ENCODE measurements at regions not wholly inside any gene's neighbourhood (a gene's known extent, or its start where the extent isn't known, plus 50 kb on each side); places are given as distances from the start of the nearest gene placed in this dataset.

DNA sequence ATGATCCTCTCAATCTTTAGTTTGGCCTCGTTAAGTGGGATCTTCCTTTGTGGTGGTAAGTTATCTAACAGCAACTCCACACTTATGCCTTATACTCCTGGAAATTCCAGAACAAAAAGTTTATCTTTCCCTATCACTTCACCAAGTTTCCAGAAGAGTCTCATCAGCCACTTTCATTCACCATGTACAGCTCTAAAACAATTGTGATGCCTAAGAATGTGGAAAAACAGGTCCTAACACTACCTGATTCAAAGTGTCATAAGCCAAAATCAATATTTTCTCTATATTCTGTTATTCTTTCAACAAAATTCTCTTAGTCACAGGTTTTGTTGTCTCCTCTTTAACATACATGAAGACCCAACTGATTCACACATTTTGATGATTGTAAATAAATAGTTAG is 342.4 kb upstream of the TYRP1 start:
- TF ChIP-seq, protein P1, sequence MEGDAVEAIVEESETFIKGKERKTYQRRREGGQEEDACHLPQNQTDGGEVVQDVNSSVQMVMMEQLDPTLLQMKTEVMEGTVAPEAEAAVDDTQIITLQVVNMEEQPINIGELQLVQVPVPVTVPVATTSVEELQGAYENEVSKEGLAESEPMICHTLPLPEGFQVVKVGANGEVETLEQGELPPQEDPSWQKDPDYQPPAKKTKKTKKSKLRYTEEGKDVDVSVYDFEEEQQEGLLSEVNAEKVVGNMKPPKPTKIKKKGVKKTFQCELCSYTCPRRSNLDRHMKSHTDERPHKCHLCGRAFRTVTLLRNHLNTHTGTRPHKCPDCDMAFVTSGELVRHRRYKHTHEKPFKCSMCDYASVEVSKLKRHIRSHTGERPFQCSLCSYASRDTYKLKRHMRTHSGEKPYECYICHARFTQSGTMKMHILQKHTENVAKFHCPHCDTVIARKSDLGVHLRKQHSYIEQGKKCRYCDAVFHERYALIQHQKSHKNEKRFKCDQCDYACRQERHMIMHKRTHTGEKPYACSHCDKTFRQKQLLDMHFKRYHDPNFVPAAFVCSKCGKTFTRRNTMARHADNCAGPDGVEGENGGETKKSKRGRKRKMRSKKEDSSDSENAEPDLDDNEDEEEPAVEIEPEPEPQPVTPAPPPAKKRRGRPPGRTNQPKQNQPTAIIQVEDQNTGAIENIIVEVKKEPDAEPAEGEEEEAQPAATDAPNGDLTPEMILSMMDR (conservative IDR thresholded peaks at IDR 0.05; ENCODE audit: low read length) = no peak
- TF ChIP-seq EZH2phosphoT487 (IDR thresholded peaks at IDR 0.05; ENCODE audit: borderline replicate concordance, low read depth, low read length) = no peak

All from OCI-LY7 (cell line).